Stimulated activated CD4-positive, alpha-beta T cell treated with anti-CD3 and anti-CD28 coated beads, Interleukin-15, amount 100 ng/mL, for 24 hours (primary cell): ENCODE measurements at regions not wholly inside any gene's neighbourhood (a gene's known extent, or its start where the extent isn't known, plus 50 kb on each side); places are given as distances from the start of the nearest gene placed in this dataset.

Experiments
- DNase-seq: peaks from one replicate; pipeline ENCODE4 v3.0.0-alpha.2; 2020

GRCh38 chr21:15327637-15328265 is 263.0 kb upstream of the NRIP1 start:
- DNase-seq, result no peak

DNA sequence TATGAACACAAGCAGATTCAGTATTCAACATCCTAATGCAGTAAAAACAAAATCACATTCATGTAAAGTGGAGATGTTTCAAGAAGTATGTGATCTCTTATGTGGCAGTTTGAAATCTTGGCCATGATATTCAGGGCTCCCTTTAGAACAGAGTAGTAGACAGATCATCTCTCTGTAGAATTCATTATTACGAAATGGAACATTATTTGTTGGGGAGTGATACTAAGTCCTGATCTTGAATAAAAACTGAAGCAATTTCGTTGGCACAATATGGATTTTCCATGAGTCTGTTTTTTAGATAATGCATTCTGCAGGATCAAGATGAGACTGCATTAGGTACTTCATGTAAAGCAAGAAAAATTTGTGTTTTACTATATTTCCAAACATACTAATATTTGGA is 264.4 kb upstream of the NRIP1 start:
- DNase-seq, result no peak

- no peak for DNase-seq
Observed at GRCh38 chr21:15330872-15331271, 266.1 kb upstream of the NRIP1 start.

DNA sequence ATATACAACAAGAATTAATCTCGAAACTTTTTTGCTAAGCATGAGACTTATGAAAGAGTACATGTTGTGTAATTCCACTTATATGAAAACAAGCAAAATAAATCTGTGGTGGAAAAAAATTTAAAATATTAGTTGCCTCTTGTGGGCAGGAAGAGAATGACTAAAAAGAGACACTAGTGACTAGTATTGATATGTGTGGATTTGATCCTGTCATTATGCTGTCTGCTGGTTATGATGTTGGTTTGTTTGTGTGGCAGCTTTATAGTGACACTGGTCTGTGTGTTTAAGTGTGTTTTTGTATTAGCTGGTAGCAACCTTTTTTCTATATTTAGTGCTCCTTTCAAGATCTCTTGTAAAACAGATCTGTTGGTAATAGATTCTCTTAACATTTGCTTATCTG is 267.8 kb upstream of the NRIP1 start:
- DNase-seq, result no peak

- DNase-seq, result no peak
Observed at GRCh38 chr21:15333136-15333710, 268.4 kb upstream of the NRIP1 start.

DNA sequence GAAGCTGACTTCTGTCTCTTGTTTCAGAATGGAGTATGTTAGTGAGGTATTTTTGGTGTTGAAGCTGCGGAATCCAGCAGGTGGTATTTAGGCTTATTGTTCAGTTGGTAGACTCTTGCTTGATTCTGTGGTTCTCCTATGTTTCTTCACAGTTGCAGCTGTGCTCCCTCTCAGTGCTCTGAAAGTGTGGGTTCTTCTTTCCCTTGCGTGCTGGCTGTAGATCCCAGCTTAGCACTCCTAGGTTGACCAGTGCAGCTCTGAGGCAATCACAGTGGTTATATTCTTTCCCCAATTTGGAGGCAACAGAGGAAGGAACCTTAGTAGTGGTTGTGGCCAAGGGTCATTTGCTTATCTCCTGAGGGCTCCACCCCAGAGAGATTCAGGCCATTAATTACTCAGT is 269.2 kb upstream of the NRIP1 start:
- no peak for DNase-seq

GRCh38 chr21:15343066-15343465 is 278.3 kb upstream of the NRIP1 start:
- no peak for DNase-seq

DNA sequence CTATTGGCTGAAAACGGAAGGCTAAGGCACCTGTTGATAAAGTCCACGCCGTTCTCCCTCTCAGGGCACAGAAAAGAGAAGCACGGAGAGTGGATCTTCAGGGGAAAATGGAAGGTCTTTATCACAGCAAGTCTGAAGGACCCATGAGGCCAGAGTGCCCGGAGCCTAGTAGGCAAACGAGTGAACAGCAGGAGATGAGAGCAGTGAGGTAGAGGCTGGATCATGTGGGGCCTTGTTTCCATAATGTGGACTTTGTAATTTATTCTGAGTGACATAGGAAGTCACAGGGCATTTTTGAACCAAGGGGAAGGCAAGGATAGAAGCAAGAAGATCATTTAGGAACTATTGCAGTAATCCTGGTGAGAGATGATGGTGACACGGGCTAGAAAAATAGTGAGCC is 287.2 kb upstream of the NRIP1 start:
- no peak for DNase-seq

DNA sequence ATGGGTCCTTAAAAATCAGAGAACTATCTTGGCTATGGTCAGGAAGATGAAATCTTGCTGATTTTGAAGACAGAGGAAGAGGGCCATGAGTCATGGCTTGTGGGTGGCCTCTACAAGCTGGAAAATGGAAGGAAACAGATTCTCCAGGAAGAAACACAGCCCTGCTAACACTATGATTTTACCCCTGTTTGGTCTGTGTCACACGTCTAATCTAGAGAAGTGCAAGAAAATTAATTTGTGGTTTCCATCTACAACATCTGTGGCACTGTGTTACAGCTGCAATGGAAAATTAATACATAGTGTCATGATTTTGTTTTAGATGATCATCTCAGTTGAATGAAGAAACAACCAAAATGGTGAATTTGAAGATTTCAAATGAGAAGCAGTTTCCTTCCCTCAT is 288.7 kb upstream of the NRIP1 start:
- no peak for DNase-seq

GRCh38 chr21:15354516-15354915 is 289.7 kb upstream of the NRIP1 start:
- DNase-seq, result no peak

DNA sequence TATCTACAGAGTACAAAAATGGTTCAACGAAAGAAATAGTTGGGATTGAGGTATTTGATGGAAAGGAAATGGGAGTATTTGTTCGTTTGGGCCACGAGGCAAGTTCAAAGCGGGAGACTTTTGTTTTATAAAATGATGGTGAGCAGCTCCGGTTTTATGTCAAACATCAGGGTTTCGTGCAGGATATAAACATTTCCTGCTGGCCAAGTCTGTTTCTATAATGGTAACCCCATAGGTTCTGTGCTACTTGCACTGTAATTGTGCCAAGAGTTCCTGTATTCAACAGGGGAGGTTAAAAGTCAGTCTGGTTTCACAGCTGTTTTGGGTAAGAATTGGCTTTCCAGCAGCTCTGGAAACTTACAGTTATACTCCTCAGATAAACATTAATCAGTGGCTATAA is 290.3 kb upstream of the NRIP1 start:
- DNase-seq, result no peak

DNA sequence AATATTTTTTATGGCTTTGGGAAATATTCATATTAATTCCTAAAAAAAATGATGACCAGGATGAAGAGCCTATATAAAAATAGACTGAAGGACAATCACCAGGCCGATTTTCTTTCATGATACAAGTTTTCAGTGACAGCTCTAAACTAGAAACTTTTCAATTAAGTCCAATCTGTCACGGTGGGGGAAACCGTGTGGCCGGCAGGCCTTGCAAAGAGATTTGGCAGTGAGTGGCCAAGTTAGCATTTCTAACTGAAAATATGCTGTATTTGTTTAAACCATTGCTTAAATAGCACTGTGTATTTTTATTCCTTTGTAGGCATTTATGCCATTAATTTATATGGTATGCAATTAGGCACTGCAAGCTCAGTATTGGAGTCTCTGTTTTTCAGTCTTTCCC is 294.5 kb upstream of the NRIP1 start:
- DNase-seq, result no peak

DNA sequence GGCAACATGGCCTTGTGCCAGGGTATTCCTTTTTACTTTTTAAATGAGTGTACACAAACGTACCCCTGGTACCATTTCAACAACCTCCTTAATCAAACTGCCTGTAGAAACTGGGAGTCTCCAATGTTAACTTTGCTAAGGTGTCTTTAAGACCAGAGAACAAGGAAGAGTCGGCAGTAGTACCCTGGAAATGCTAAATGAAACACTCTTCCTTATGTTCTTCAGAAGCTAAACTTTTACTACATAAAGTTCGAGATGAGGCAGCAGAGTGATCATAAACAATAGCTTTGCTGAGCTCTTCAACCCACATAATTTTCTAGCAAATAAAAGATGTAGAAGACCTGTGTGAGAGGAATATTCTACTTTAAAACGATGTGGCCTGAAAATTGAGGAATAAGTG is 297.7 kb upstream of the NRIP1 start:
- DNase-seq, result no peak

- no peak for DNase-seq
Observed at GRCh38 chr21:15363921-15364320, 299.1 kb upstream of the NRIP1 start.

DNA sequence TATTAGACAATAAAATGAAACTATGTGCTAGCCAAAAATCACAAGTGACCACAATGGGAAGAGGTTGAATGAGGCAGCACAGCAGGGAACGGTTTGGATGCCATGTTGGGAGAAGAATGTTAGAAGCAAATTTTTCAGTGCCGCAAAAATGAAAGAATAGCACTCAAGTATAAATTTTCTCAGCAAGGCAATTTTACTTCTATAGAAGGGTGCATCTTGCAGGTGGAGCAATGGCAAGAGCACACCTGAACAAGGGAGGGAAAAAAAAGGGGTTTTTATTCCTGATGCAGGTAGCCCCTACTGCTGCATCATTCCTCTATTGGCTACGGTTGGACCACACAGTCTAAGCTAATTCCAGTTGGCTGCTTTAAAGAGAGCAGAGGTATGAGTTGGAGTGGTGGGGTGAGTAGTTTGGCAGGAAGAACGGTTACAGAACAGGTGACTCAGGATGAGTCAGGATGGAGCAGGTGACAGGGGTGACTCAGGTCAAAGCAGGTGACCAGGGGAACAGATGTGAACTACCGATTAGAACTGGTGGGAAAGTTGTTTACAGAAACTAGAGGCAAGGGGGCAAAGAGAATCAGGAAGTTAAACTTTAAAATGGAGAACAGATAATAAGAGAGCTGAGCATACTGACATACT is 301.1 kb upstream of the NRIP1 start:
- DNase-seq, result no peak

- DNase-seq, result no peak
Observed at GRCh38 chr21:15366555-15366954, 301.8 kb upstream of the NRIP1 start.

DNA sequence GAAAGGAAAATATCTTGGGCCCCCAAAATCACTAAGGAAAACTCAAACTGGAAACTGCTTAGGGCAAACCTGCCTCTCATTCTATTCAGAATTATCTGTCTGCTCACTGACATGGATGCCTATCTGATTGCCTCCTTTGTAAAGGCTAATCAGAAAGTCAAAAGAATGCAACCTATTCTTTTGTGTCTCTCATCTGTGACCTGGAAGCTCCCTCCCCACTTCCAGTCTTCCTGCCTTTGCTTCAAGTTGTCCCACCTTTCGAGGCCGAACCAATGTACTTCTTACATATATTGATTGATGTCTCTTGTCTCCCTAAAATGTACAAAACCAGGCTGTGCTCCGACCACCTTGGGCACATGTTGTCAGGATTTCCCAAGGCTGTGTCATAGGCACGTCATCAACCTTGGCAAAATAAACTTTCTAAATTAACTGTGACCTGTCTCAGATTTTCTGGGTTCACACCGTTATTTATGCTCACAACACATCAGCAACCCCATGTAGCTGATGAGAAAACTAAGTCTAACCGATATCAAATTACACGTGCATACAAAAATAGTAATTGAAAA is 302.3 kb upstream of the NRIP1 start:
- no peak for DNase-seq

GRCh38 chr21:15370462-15370975 is 305.7 kb upstream of the NRIP1 start:
- DNase-seq, result no peak

DNA sequence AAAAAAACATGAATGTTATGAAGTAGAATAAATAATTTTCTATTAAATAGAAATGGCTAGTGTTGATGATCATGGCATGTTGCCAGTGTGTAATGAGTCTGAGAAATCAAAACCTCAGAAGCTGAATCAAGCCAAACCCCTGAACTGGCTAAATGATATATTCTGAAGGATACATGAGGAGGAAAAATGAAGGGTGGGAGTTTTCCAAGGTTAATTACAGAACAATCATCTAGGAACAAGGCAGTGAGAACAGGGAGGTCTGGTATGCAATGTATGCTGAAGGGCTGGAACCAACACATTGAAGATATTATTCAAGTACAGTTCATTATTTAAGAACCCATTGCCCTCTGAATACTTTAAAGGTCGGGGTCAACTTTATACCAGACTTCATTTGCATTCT is 309.1 kb upstream of the NRIP1 start:
- DNase-seq, result no peak

DNA sequence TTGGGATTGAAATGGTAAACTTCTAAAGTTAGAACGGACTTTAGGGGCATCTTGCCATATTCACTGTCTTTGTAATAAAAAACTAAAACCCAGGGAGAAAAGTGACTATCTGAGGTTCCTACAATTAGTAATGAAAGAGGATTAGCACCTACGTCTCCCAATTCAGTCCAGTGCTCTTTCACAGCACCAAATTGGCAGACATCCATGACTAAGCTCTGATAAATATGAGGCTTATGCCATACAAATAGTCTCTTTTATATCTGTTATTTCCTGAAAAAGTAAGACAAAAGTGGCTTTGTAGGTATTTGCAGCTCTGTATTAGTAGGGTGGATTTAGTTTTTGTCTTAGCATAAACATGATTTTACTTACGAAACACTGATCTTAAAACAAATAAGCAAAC is 315.0 kb upstream of the NRIP1 start:
- DNase-seq, result no peak

- no peak for DNase-seq
Observed at GRCh38 chr21:15383588-15383987, 318.8 kb upstream of the NRIP1 start.

- DNase-seq, result no peak
Observed at GRCh38 chr21:15390049-15390448, 325.2 kb upstream of the NRIP1 start.

- no peak for DNase-seq
Observed at GRCh38 chr21:15397258-15397657, 332.5 kb upstream of the NRIP1 start.

DNA sequence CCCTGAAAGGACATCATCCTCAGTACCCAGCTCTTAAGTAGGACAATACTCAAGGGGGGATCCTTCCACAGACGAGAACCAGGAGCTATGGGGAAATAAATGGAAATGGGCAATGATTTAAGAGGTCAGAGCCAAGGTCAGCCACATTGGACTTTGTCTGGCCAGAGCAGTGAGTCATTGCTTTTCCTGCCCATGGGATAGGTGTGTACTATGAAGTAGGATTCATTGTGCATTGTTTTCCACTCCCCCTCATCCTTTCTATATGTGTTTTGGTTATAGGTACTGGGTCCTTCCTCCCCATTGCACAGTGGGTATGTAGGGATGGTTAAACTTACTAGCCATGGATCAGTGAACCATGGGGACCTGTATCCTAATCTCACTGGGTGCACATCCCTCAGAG is 328.9 kb upstream of the USP25 start:
- DNase-seq, result no peak
